ENCODE measurements at regions not wholly inside any gene's neighbourhood (a gene's known extent, or its start where the extent isn't known, plus 50 kb on each side); places are given as distances from the start of the nearest gene placed in this dataset.

DNA sequence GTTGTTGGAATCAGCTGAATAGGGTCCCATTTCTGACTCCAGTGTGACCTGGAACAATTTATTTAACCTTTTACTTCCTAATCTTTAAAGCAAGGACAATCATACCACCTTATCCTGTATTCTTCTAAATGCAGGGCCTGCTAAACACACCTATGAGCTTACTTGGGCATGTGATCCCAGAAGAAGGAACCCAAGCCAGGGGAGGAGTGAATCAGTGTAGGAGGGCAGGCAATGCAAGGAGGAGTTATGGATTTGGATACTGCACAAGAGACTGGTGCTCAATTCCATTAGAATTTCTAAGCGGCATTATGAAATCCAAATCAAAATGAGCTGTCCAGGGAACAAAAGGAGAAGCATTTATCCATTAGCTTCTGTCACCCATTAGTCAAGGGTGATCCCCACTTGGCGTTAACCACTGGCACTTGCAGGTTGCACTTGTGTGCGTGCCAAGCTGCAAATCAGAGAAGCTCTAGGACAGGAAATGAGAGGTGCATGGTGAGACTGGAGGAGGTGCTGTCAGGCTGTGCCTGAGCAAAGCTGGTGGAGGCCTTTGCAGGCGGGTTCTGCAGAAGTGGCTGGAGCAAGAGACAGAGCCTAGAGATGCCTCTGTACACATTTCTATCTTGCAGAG, 297.2 kb upstream of the PLXNA2 start:
- TF ChIP-seq, protein P1, sequence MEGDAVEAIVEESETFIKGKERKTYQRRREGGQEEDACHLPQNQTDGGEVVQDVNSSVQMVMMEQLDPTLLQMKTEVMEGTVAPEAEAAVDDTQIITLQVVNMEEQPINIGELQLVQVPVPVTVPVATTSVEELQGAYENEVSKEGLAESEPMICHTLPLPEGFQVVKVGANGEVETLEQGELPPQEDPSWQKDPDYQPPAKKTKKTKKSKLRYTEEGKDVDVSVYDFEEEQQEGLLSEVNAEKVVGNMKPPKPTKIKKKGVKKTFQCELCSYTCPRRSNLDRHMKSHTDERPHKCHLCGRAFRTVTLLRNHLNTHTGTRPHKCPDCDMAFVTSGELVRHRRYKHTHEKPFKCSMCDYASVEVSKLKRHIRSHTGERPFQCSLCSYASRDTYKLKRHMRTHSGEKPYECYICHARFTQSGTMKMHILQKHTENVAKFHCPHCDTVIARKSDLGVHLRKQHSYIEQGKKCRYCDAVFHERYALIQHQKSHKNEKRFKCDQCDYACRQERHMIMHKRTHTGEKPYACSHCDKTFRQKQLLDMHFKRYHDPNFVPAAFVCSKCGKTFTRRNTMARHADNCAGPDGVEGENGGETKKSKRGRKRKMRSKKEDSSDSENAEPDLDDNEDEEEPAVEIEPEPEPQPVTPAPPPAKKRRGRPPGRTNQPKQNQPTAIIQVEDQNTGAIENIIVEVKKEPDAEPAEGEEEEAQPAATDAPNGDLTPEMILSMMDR (conservative IDR thresholded peaks at IDR 0.05): no peak
- no peak for TF ChIP-seq EZH2 (IDR thresholded peaks at IDR 0.05; ENCODE audit: low read depth)

All from PC-9 (cell line).